ENCODE measurements at regions not wholly inside any gene's neighbourhood (a gene's known extent, or its start where the extent isn't known, plus 50 kb on each side); places are given as distances from the start of the nearest gene placed in this dataset.

GRCh38 chr18:56323673-56324072, 314.7 kb downstream of the TXNL1 start:
- no peaks in the 10 kb centered on the region for H3K27me3 ChIP-seq
- H3K27ac ChIP-seq, result no peak overlapping the region
- no peaks in the 10 kb centered on the region for H3F3A ChIP-seq (ENCODE audit: low read depth)
- H3K4me1 Mint-ChIP-seq, result peaks cover 37% of the 10 kb centered on the region
- H3K4me2 ChIP-seq, result no peak overlapping the region
- no peak overlapping the region for H2AFZ ChIP-seq (replicated peaks)
- H3K36me3 Mint-ChIP-seq, result no peaks in the 10 kb centered on the region
- no peaks in the 10 kb centered on the region for H4K20me1 ChIP-seq (ENCODE audit: low read depth)
- no peak overlapping the region for H3K4me3 Mint-ChIP-seq
- H3K27ac Mint-ChIP-seq, result peak overlapping the region; percentile 43
- no peaks in the 10 kb centered on the region for H3K9me3 ChIP-seq (ENCODE audit: low read depth)
- peaks cover 17% of the 10 kb centered on the region for H3K4me1 ChIP-seq
- H3K9me3 Mint-ChIP-seq, result no peaks in the 10 kb centered on the region
- peaks cover 7% of the 10 kb centered on the region for H3K27me3 Mint-ChIP-seq (ENCODE audit: insufficient read depth, low read depth)
- H3K4me3 ChIP-seq, result no peak overlapping the region
- H3K79me2 ChIP-seq (ENCODE audit: low read depth), result no peaks in the 10 kb centered on the region
- H3K9ac ChIP-seq, result no peak overlapping the region
- H3K36me3 ChIP-seq, result no peaks in the 10 kb centered on the region
- peak; percentile 9 for DNase-seq (ENCODE audit: low spot score)
- TF ChIP-seq CTCF (IDR thresholded peaks at IDR 0.05), result peak; percentile 9
- TF ChIP-seq EZH2phosphoT487 (IDR thresholded peaks at IDR 0.05), result no peak
- TF ChIP-seq EZH2 (IDR thresholded peaks at IDR 0.05), result no peak

GRCh38 chr18:56322406-56322805, 316.0 kb downstream of the TXNL1 start:
- no peaks in the 10 kb centered on the region for H3K36me3 Mint-ChIP-seq
- H3K4me3 Mint-ChIP-seq, result no peak overlapping the region
- DNase-seq (ENCODE audit: low spot score), result peak; percentile 32
- H3K27me3 Mint-ChIP-seq (ENCODE audit: insufficient read depth, low read depth), result peaks cover 7% of the 10 kb centered on the region
- no peaks in the 10 kb centered on the region for H4K20me1 ChIP-seq (ENCODE audit: low read depth)
- no peaks in the 10 kb centered on the region for H3K27me3 ChIP-seq
- H3K4me1 ChIP-seq, result peaks cover 17% of the 10 kb centered on the region
- TF ChIP-seq CTCF (IDR thresholded peaks at IDR 0.05) (no peak), EZH2phosphoT487 (IDR thresholded peaks at IDR 0.05) (no peak), EZH2 (IDR thresholded peaks at IDR 0.05) (no peak)
- no peaks in the 10 kb centered on the region for H3K36me3 ChIP-seq
- H3K79me2 ChIP-seq (ENCODE audit: low read depth), result no peaks in the 10 kb centered on the region
- no peaks in the 10 kb centered on the region for H3F3A ChIP-seq (ENCODE audit: low read depth)
- no peaks in the 10 kb centered on the region for H3K9me3 ChIP-seq (ENCODE audit: low read depth)
- H3K4me3 ChIP-seq, result no peak overlapping the region
- no peak overlapping the region for H3K9ac ChIP-seq
- no peaks in the 10 kb centered on the region for H3K9me3 Mint-ChIP-seq
- no peak overlapping the region for H3K27ac ChIP-seq
- no peak overlapping the region for H3K4me2 ChIP-seq
- H2AFZ ChIP-seq (replicated peaks), result peak overlapping the region; percentile 45
- H3K27ac Mint-ChIP-seq, result peak overlapping the region; percentile 22
- peaks cover 37% of the 10 kb centered on the region for H3K4me1 Mint-ChIP-seq

- H3K4me2 ChIP-seq, result no peak overlapping the region
- H3K27me3 ChIP-seq, result no peaks in the 10 kb centered on the region
- H2AFZ ChIP-seq (replicated peaks), result peak overlapping the region; percentile 18
- Mint-ChIP-seq H3K4me3 (no peak overlapping the region), H3K36me3 (no peaks in the 10 kb centered on the region), H3K27me3 (ENCODE audit: insufficient read depth, low read depth) (peaks cover 7% of the 10 kb centered on the region), H3K4me1 (peaks cover 37% of the 10 kb centered on the region), H3K9me3 (no peaks in the 10 kb centered on the region), H3K27ac (no peak overlapping the region)
- no peaks in the 10 kb centered on the region for H3F3A ChIP-seq (ENCODE audit: low read depth)
- peaks cover 17% of the 10 kb centered on the region for H3K4me1 ChIP-seq
- TF ChIP-seq CTCF (IDR thresholded peaks at IDR 0.05), result no peak
- no peak for TF ChIP-seq EZH2 (IDR thresholded peaks at IDR 0.05)
- TF ChIP-seq EZH2phosphoT487 (IDR thresholded peaks at IDR 0.05), result no peak
- no peak for DNase-seq (ENCODE audit: low spot score)
- H3K36me3 ChIP-seq, result no peaks in the 10 kb centered on the region
- H3K27ac ChIP-seq, result no peak overlapping the region
- no peak overlapping the region for H3K9ac ChIP-seq
- H3K9me3 ChIP-seq (ENCODE audit: low read depth), result no peaks in the 10 kb centered on the region
- H3K4me3 ChIP-seq, result no peak overlapping the region
- no peaks in the 10 kb centered on the region for H4K20me1 ChIP-seq (ENCODE audit: low read depth)
- no peaks in the 10 kb centered on the region for H3K79me2 ChIP-seq (ENCODE audit: low read depth)
These were observed 316.9 kb downstream of the TXNL1 start for GRCh38 chr18:56321470-56321869.
